Stimulated activated CD4-positive, alpha-beta T cell treated with anti-CD3 and anti-CD28 coated beads, TNF-alpha, amount 100 ng/mL, for 4 hours (primary cell): ENCODE measurements at regions not wholly inside any gene's neighbourhood (a gene's known extent, or its start where the extent isn't known, plus 50 kb on each side); places are given as distances from the start of the nearest gene placed in this dataset.
"Not testable (repeated sequence)": the region's sequence is repeated elsewhere in the genome, so short reads cannot be mapped to it uniquely, and the experiment has no call there.

Experiments
- DNase-seq, 3 experiments: peaks; one replicate each; pipeline ENCODE4 v3.0.0-alpha.2; 2020; ENCODE audit warnings: low read depth in 3 of 3

- no peak for DNase-seq
Measured at GRCh38 chr6:154923199-154923869, 71.8 kb upstream of the TIAM2 start.

- no peak for DNase-seq
Measured at GRCh38 chr6:154925130-154925529, 70.0 kb upstream of the TIAM2 start.

GRCh38 chr6:154926366-154926765 is 68.7 kb upstream of the TIAM2 start:
- no peak for DNase-seq

GRCh38 chr6:154928325-154928922 is 66.7 kb upstream of the TIAM2 start:
- peak; percentile 12 to 53 (median 13) for DNase-seq

- no peak for DNase-seq
Measured at GRCh38 chr6:154930451-154930851, 64.7 kb upstream of the TIAM2 start.

GRCh38 chr6:154931711-154932424 is 63.2 kb upstream of the TIAM2 start:
- no peak for DNase-seq

GRCh38 chr6:154932515-154933027 is 62.5 kb upstream of the TIAM2 start:
- DNase-seq, result no peak

GRCh38 chr6:154933181-154933827 is 61.8 kb upstream of the TIAM2 start:
- DNase-seq, result no peak

GRCh38 chr6:154937306-154938220 is 57.6 kb upstream of the TIAM2 start:
- no peak for DNase-seq

GRCh38 chr6:154938221-154938580 is 56.9 kb upstream of the TIAM2 start:
- no peak for DNase-seq

GRCh38 chr6:154938727-154939285 is 56.3 kb upstream of the TIAM2 start:
- DNase-seq, result not testable (repeated sequence)

- no peak for DNase-seq
Measured at GRCh38 chr6:154942770-154943169, 52.3 kb upstream of the TIAM2 start.

GRCh38 chr6:154945271-154945890 is 49.7 kb upstream of the TIAM2 start:
- DNase-seq, result no peak
